Prostate gland (tissue), 2 donors: ENCODE measurements at regions not wholly inside any gene's neighbourhood (a gene's known extent, or its start where the extent isn't known, plus 50 kb on each side); places are given as distances from the start of the nearest gene placed in this dataset.

Source experiments
- CTCF ChIP-seq, 4 experiments: fragments of 200-600 bp in 2 of 4; fragments of 450-650 bp in 2 of 4; sonication (generic) in 2 of 4; IDR thresholded peaks; 1 replicate in 3 of 4; 2 replicates in 1 of 4; pipeline ENCODE4 v1.5.1; 2016 to 2019; ENCODE audit warnings: antibody characterized with exemption in 4 of 4, mild to moderate bottlenecking in 2 of 4, moderate library complexity in 2 of 4
- POLR2AphosphoS5 ChIP-seq: sonication (generic); formaldehyde crosslinking; IDR thresholded peaks from one replicate; pipeline ENCODE4 v1.6.1; 2017; ENCODE audit warnings: antibody characterized with exemption

DNA sequence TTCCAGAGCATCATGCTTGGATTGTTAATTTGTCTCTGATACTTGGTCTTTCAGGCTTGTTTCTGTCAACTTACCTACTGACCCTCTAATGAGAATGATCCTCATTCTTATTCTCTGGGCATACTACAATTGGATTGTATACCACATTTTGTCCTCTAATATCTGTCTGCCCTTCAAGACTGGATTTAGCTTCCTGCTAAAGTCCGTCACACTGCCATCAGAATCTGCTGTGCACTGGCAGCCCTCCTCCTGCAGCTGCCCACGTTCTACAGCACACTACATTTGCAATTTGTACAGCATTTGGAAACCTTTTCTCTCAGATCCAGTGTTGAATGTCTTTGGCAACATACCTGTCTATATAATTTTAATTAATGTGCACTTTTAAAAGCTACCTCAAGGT is 183.1 kb downstream of the ZNF330 start:
- TF ChIP-seq CTCF (IDR thresholded peaks at IDR 0.05) = no peak
- no peak for TF ChIP-seq POLR2AphosphoS5
